Naive thymus-derived CD4-positive, alpha-beta T cell (primary cell): ENCODE measurements at regions not wholly inside any gene's neighbourhood (a gene's known extent, or its start where the extent isn't known, plus 50 kb on each side); places are given as distances from the start of the nearest gene placed in this dataset.
"Not testable (repeated sequence)": the region's sequence is repeated elsewhere in the genome, so short reads cannot be mapped to it uniquely, and the experiment has no call there.

ENCODE experiments used
- ATAC-seq: fragments of 150-1000 bp; cut with Tn5 transposase; 2 replicates; pipeline ENCODE4 v1.10.0; 2021; ENCODE audit warnings: mild to moderate bottlenecking, moderate library complexity
- CTCF ChIA-PET: fragments of 350-600 bp; sonication (Branson Sonifier 250); formaldehyde crosslinking; loops from one replicate; lab custom pipeline; 2021; ENCODE audit warnings: antibody characterized with exemption; lab: Charles Lee
- POLR2A ChIA-PET: fragments of 350-600 bp; sonication (Branson Sonifier 250); formaldehyde crosslinking; loops from one replicate; lab custom pipeline; 2021; ENCODE audit warnings: antibody characterized with exemption, inconsistent platforms; lab: Charles Lee
- DNase-seq, 9 donors: peaks; one replicate each; pipeline versions ENCODE4 v3.0.0 to v3.0.0-alpha.2; 2020 to 2022; ENCODE audit warnings: mixed read lengths in 1 of 9
- H3K27ac ChIP-seq: one replicate; pipeline ENCODE4 v1.7.0; 2013; ENCODE audit warnings: mild to moderate bottlenecking, low read depth, low read length, moderate library complexity
- H3K27me3 ChIP-seq, 2 donors: one replicate each; pipeline ENCODE4 v1.7.0; 2013; ENCODE audit warnings: low read length in 2 of 2, mild to moderate bottlenecking in 2 of 2, moderate library complexity in 2 of 2; ENCODE audit not compliant: control insufficient read depth in 2 of 2, insufficient read depth in 2 of 2
- H3K36me3 ChIP-seq, 3 experiments: 1 replicate in 2 of 3; 2 replicates in 1 of 3; pipeline ENCODE4 v1.7.0; 2013; ENCODE audit warnings: low read length in 3 of 3, mild to moderate bottlenecking in 3 of 3, moderate library complexity in 1 of 3; ENCODE audit not compliant: insufficient read depth in 3 of 3, control insufficient read depth in 2 of 3
- H3K4me1 ChIP-seq, 2 donors: one replicate each; pipeline ENCODE4 v1.7.0; 2013; ENCODE audit warnings: low read length in 2 of 2, mild to moderate bottlenecking in 2 of 2, moderate library complexity in 1 of 2; ENCODE audit not compliant: control insufficient read depth in 2 of 2, insufficient read depth in 2 of 2
- H3K4me3 ChIP-seq: 2 replicates; pipeline ENCODE4 v1.7.0; 2013; ENCODE audit warnings: mild to moderate bottlenecking, low read length
- H3K9me3 ChIP-seq, 3 experiments: 1 replicate in 2 of 3; 2 replicates in 1 of 3; pipeline ENCODE4 v1.7.0; 2013; ENCODE audit warnings: low read length in 3 of 3; ENCODE audit not compliant: control insufficient read depth in 2 of 3
- H3K27ac Mint-ChIP-seq, 9 donors: one replicate each; pipeline ENCODE4 v1.8.0; 2020 to 2022; ENCODE audit warnings: mixed read lengths in 9 of 9, mild to moderate bottlenecking in 8 of 9, moderate library complexity in 5 of 9, inconsistent platforms in 2 of 9
- H3K27me3 Mint-ChIP-seq, 5 donors: one replicate each; pipeline ENCODE4 v1.8.0; 2021 to 2022; ENCODE audit warnings: mixed read lengths in 5 of 5, mild to moderate bottlenecking in 1 of 5
- H3K36me3 Mint-ChIP-seq, 5 donors: one replicate each; pipeline ENCODE4 v1.8.0; 2020 to 2022; ENCODE audit warnings: mixed read lengths in 5 of 5, mild to moderate bottlenecking in 3 of 5, inconsistent platforms in 1 of 5
- H3K4me1 Mint-ChIP-seq, 7 donors: one replicate each; pipeline ENCODE4 v1.8.0; 2020 to 2022; ENCODE audit warnings: mixed read lengths in 7 of 7, mild to moderate bottlenecking in 3 of 7, inconsistent platforms in 1 of 7
- H3K4me3 Mint-ChIP-seq, 10 donors: one replicate each; pipeline ENCODE4 v1.8.0; 2020 to 2022; ENCODE audit warnings: mild to moderate bottlenecking in 10 of 10, mixed read lengths in 10 of 10, moderate library complexity in 6 of 10, inconsistent platforms in 2 of 10
- H3K9me3 Mint-ChIP-seq, 11 donors: one replicate each; pipeline ENCODE4 v1.8.0; 2020 to 2022; ENCODE audit warnings: mixed read lengths in 11 of 11, mild to moderate bottlenecking in 4 of 11, inconsistent platforms in 1 of 11, moderate library complexity in 1 of 11
- intact Hi-C, 2 donors: fragments of 100-400 bp; cut with micrococcal nuclease; formaldehyde crosslinking; loops; one replicate each; pipeline ENCODE4 v1.15.1; 2023

- H3K9me3 ChIP-seq, H3K4me1 ChIP-seq, H3K4me3 Mint-ChIP-seq, H3K27me3 ChIP-seq, intact Hi-C loops, H3K36me3 Mint-ChIP-seq, H3K27ac Mint-ChIP-seq, POLR2A ChIA-PET, ATAC-seq, H3K27ac ChIP-seq, H3K4me3 ChIP-seq, H3K36me3 ChIP-seq, CTCF ChIA-PET, DNase-seq, H3K4me1 Mint-ChIP-seq, H3K9me3 Mint-ChIP-seq: not testable (repeated sequence)
- H3K27me3 Mint-ChIP-seq: peaks cover 0 to 12% (median 4%) of the 10 kb centered on the region in 5 donors
Measured at GRCh38 chr14:106366971-106367370, 840.6 kb downstream of the TMEM121 start.

GRCh38 chr14:106369456-106369855 lies 843.1 kb downstream of the TMEM121 start:
- H3K9me3 ChIP-seq, H3K27ac ChIP-seq, H3K4me1 ChIP-seq, intact Hi-C loops, H3K4me3 Mint-ChIP-seq, DNase-seq, H3K27ac Mint-ChIP-seq, H3K4me3 ChIP-seq, H3K27me3 ChIP-seq, POLR2A ChIA-PET, H3K9me3 Mint-ChIP-seq, CTCF ChIA-PET, H3K36me3 ChIP-seq, ATAC-seq, H3K36me3 Mint-ChIP-seq: not testable (repeated sequence)
- Mint-ChIP-seq H3K4me1 (peaks cover 10 to 20% (median 18%) of the 10 kb centered on the region in 7 donors), H3K27me3 (peaks cover 0 to 13% (median 4%) of the 10 kb centered on the region in 5 donors)

- Mint-ChIP-seq H3K9me3 (no peaks in the 10 kb centered on the region), H3K4me1 (peaks cover 9 to 25% (median 21%) of the 10 kb centered on the region in 7 donors), H3K4me3 (peak overlapping the region in 9 of 10 donors; percentile 40 to 70 (median 60)), H3K36me3 (no peaks in the 10 kb centered on the region), H3K27me3 (peaks cover 0 to 13% (median 4%) of the 10 kb centered on the region in 5 donors), H3K27ac (peak overlapping the region; percentile 12 to 78 (median 36))
- peak; percentile 92 for ATAC-seq
- Histone ChIP-seq H3K27ac (no peak overlapping the region), H3K9me3 (no peaks in the 10 kb centered on the region), H3K27me3 (no peaks in the 10 kb centered on the region), H3K4me3 (no peak overlapping the region), H3K4me1 (peaks cover 0 to 8% of the 10 kb centered on the region in 2 donors), H3K36me3 (no peaks in the 10 kb centered on the region)
- peak; percentile 59 to 78 (median 75) for DNase-seq
- ChIA-PET CTCF (interaction anchor here (0.6 to 1.9 kb wide), 7 partner anchors 10 to 163 kb away, joined by 3 to 15 read pairs (median 4); no protein-coding TSS in a partner anchor), POLR2A (interaction anchor here (0.6 to 0.7 kb wide), 2 partner anchors 26 to 515 kb away, joined by 3 to 5 read pairs; no protein-coding TSS in a partner anchor)
- intact Hi-C loops: loop anchor here in 1 of 2 donors (1.0 to 5.0 kb wide), 2 partner anchors 96 to 164 kb away; no protein-coding TSS in a partner anchor
Measured at GRCh38 chr14:106372870-106373652, 846.7 kb downstream of the TMEM121 start.

- DNase-seq, H3K36me3 ChIP-seq, H3K4me3 ChIP-seq, H3K4me1 ChIP-seq, H3K27ac ChIP-seq, H3K9me3 ChIP-seq, H3K27me3 ChIP-seq, H3K36me3 Mint-ChIP-seq, ATAC-seq, H3K9me3 Mint-ChIP-seq: not testable (repeated sequence)
- CTCF ChIA-PET: interaction anchor here (0.7 to 1.9 kb wide), 6 partner anchors 10 to 176 kb away, joined by 3 to 15 read pairs (median 4); no protein-coding TSS in a partner anchor
- intact Hi-C loops: loop anchor here in 1 of 2 donors (1.0 to 5.0 kb wide), 2 partner anchors 96 to 164 kb away; no protein-coding TSS in a partner anchor
- POLR2A ChIA-PET: interaction anchor here (0.6 to 0.7 kb wide), 2 partner anchors 25 to 516 kb away, joined by 3 to 5 read pairs; no protein-coding TSS in a partner anchor
- peaks cover 9 to 25% (median 21%) of the 10 kb centered on the region in 7 donors for H3K4me1 Mint-ChIP-seq
- H3K27ac Mint-ChIP-seq: peak overlapping the region in 4 of 9 donors; percentile 16 to 78 (median 62)
- H3K4me3 Mint-ChIP-seq: peak overlapping the region in 8 of 10 donors; percentile 40 to 70 (median 62)
- H3K27me3 Mint-ChIP-seq: peaks cover 0 to 13% (median 4%) of the 10 kb centered on the region in 5 donors
Measured at GRCh38 chr14:106373653-106374110, 847.3 kb downstream of the TMEM121 start.

- CTCF ChIA-PET: interaction anchor here (0.6 kb wide), 1 partner anchor 76 kb away, joined by 3 read pairs; no protein-coding TSS in a partner anchor
- Mint-ChIP-seq H3K27me3 (peaks cover 0 to 8% (median 3%) of the 10 kb centered on the region in 5 donors), H3K27ac (no peak overlapping the region), H3K4me3 (no peak overlapping the region), H3K4me1 (peaks cover 9 to 32% (median 21%) of the 10 kb centered on the region in 7 donors), H3K36me3 (no peaks in the 10 kb centered on the region), H3K9me3 (no peaks in the 10 kb centered on the region)
- Histone ChIP-seq H3K27me3 (no peaks in the 10 kb centered on the region), H3K9me3 (no peaks in the 10 kb centered on the region), H3K27ac (no peak overlapping the region), H3K4me1 (peaks cover 0 to 8% of the 10 kb centered on the region in 2 donors), H3K36me3 (no peaks in the 10 kb centered on the region), H3K4me3 (no peak overlapping the region)
- intact Hi-C loops: no loop called here
- ATAC-seq (no peak), DNase-seq (no peak)
- POLR2A ChIA-PET: no interaction called here
Measured at GRCh38 chr14:106377432-106377831, 851.0 kb downstream of the TMEM121 start.

- POLR2A ChIA-PET: no interaction called here
- peak in 5 of 9 donors; percentile 6 to 42 (median 28) for DNase-seq
- CTCF ChIA-PET: interaction anchor here (0.6 to 1.5 kb wide), 3 partner anchors 16 to 44 kb away, joined by 3 to 6 read pairs (median 4); no protein-coding TSS in a partner anchor
- no peak overlapping the region for H3K27ac ChIP-seq
- peaks cover 0 to 11% (median 0%) of the 10 kb centered on the region in 5 donors for H3K27me3 Mint-ChIP-seq
- H3K4me1 ChIP-seq: peaks cover 0 to 8% of the 10 kb centered on the region in 2 donors
- H3K36me3 Mint-ChIP-seq: no peaks in the 10 kb centered on the region
- no peak overlapping the region for H3K4me3 Mint-ChIP-seq
- peaks cover 5 to 27% (median 14%) of the 10 kb centered on the region in 7 donors for H3K4me1 Mint-ChIP-seq
- H3K4me3 ChIP-seq: no peak overlapping the region
- no peaks in the 10 kb centered on the region for H3K9me3 ChIP-seq
- H3K27ac Mint-ChIP-seq: no peak overlapping the region
- no peaks in the 10 kb centered on the region for H3K27me3 ChIP-seq
- peak; percentile 63 for ATAC-seq
- intact Hi-C loops: no loop called here
- no peaks in the 10 kb centered on the region for H3K36me3 ChIP-seq
- H3K9me3 Mint-ChIP-seq: peaks cover 0 to 2% (median 0%) of the 10 kb centered on the region in 11 donors
Measured at GRCh38 chr14:106378191-106378590, 851.8 kb downstream of the TMEM121 start.
